Activated naive CD8-positive, alpha-beta T cell treated with anti-CD3 and anti-CD28 coated beads, Interleukin-2, amount 10 ng/mL, durations not matched to agents 7 days and 5 days (primary cell): ENCODE measurements at regions not wholly inside any gene's neighbourhood (a gene's known extent, or its start where the extent isn't known, plus 50 kb on each side); places are given as distances from the start of the nearest gene placed in this dataset.

Experiments used
- ATAC-seq: fragments of 150-1000 bp; cut with Tn5 transposase; one replicate; pipeline ENCODE4 v1.10.0; 2021; ENCODE audit warnings: low read depth, moderate library complexity
- POLR2A ChIA-PET: fragments of 350-600 bp; sonication (Branson Sonifier 250); formaldehyde crosslinking; loops from one replicate; lab custom pipeline; 2021; ENCODE audit warnings: antibody characterized with exemption; lab: Charles Lee
- DNase-seq: peaks from one replicate; pipeline ENCODE4 v3.0.0; 2021
- H3K27ac Mint-ChIP-seq: one replicate; pipeline ENCODE4 v1.8.0; 2022; ENCODE audit warnings: mild to moderate bottlenecking, mixed read lengths
- H3K27me3 Mint-ChIP-seq: one replicate; pipeline ENCODE4 v1.8.0; 2022; ENCODE audit warnings: mild to moderate bottlenecking, moderate library complexity, mixed read lengths
- H3K36me3 Mint-ChIP-seq: one replicate; pipeline ENCODE4 v1.8.0; 2021; ENCODE audit warnings: mild to moderate bottlenecking, mixed read lengths
- H3K4me1 Mint-ChIP-seq: one replicate; pipeline ENCODE4 v1.8.0; 2021; ENCODE audit warnings: mixed read lengths
- H3K4me3 Mint-ChIP-seq: one replicate; pipeline ENCODE4 v1.8.0; 2022; ENCODE audit warnings: mild to moderate bottlenecking, moderate library complexity, mixed read lengths
- H3K9me3 Mint-ChIP-seq: one replicate; pipeline ENCODE4 v1.8.0; 2021; ENCODE audit warnings: mixed read lengths

DNA sequence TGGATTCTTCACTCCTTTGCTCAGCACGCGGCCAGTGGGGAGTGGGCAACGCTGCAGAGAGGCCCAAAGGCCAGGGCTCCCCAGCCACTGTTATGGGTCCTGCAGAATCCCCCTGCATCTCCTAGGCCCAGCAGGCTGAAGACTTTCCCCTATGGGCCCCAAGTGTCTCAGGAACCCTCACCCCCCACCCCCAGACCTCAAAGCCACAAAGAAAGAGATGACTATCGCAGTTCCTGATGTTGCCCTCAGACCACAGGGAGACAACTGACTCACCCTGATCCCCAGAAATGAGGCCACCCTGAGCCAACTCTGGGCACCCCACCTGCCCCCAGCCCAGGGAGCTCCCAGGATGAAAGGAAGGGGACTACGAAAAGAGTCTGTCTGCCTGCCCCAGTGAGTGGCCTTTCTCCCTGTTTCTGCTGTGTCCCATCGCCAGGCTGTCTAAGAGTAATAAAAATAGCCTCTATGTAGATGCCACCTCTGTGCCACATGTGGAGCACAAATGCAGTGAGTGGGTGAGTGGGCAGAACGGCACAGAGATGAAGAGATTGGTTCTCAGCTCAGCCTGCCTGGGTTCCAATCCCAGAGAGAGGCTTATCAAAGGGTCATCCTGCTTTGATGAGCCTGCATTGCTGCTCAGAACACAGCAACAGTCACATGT, 283.0 kb downstream of the UACA start:
- peaks cover 57% of the 10 kb centered on the region for H3K27me3 Mint-ChIP-seq
- peaks cover 9% of the 10 kb centered on the region for H3K36me3 Mint-ChIP-seq
- DNase-seq (peak; percentile 70), ATAC-seq (peak; percentile 67)
- H3K9me3 Mint-ChIP-seq: peaks cover 2% of the 10 kb centered on the region
- peak overlapping the region; percentile 26 for H3K27ac Mint-ChIP-seq
- peak overlapping the region; percentile 59 for H3K4me3 Mint-ChIP-seq
- POLR2A ChIA-PET: interaction anchor here (0.7 to 2.0 kb wide), 10 partner anchors 11 to 1028 kb away, joined by 3 to 12 read pairs (median 5); partner anchors contain the start of gene RPLP1
- peaks cover 44% of the 10 kb centered on the region for H3K4me1 Mint-ChIP-seq

DNA sequence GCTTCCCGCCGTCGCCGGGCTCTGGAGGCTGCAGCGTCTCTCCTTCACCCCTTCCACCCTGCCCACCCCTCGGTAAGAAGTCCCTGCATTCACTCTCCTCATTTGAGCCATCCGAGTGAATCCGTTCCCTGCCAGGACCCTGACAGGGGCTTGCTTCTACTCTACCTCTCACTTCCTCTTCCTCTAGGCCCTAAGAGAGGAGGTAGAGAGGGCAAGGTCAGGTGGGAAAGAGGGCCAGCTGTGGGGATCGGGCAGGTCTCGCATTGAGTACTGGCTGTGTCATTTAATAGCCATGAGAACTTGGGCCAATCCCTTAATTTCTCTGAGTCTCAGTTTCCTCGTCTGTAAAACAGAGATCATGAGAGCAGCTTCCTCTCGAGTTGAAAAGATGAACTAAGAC, 283.6 kb downstream of the UACA start:
- Mint-ChIP-seq H3K36me3 (peaks cover 9% of the 10 kb centered on the region), H3K27ac (peak overlapping the region; percentile 26), H3K27me3 (peaks cover 58% of the 10 kb centered on the region), H3K4me3 (peak overlapping the region; percentile 59), H3K9me3 (peaks cover 2% of the 10 kb centered on the region), H3K4me1 (peaks cover 45% of the 10 kb centered on the region)
- POLR2A ChIA-PET: interaction anchor here (0.7 to 2.0 kb wide), 7 partner anchors 11 to 1027 kb away, joined by 3 to 12 read pairs (median 5); partner anchors contain the start of gene RPLP1
- DNase-seq (no peak), ATAC-seq (peak; percentile 23)

DNA sequence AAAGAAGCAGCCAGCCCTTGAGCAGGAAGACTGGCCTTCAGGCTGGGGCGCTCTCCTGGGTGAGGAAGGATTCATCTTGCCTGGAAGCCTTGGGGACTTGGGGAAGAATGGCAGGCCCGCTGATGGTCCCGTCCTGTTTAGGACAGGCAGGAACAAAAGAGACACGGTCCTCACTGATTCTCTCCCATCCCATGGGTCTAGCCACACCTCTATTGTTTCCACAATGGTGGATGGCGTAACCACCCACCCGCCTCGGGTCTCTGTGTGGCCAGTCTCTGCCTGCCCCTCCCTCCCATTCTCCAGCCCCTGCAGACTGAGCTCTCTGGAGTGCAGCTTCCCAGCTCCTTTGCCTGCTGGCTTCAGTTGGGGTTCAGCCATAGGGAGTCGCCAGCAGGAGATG, 284.3 kb downstream of the UACA start:
- Mint-ChIP-seq H3K9me3 (no peaks in the 10 kb centered on the region), H3K4me3 (peak overlapping the region; percentile 63), H3K36me3 (peaks cover 6% of the 10 kb centered on the region), H3K27ac (peak overlapping the region; percentile 48), H3K4me1 (peaks cover 46% of the 10 kb centered on the region), H3K27me3 (peaks cover 55% of the 10 kb centered on the region)
- DNase-seq: no peak
- POLR2A ChIA-PET: interaction anchor here (1.5 kb wide), 1 partner anchor 383 kb away, joined by 7 read pairs; no protein-coding TSS in a partner anchor
- no peak for ATAC-seq

DNA sequence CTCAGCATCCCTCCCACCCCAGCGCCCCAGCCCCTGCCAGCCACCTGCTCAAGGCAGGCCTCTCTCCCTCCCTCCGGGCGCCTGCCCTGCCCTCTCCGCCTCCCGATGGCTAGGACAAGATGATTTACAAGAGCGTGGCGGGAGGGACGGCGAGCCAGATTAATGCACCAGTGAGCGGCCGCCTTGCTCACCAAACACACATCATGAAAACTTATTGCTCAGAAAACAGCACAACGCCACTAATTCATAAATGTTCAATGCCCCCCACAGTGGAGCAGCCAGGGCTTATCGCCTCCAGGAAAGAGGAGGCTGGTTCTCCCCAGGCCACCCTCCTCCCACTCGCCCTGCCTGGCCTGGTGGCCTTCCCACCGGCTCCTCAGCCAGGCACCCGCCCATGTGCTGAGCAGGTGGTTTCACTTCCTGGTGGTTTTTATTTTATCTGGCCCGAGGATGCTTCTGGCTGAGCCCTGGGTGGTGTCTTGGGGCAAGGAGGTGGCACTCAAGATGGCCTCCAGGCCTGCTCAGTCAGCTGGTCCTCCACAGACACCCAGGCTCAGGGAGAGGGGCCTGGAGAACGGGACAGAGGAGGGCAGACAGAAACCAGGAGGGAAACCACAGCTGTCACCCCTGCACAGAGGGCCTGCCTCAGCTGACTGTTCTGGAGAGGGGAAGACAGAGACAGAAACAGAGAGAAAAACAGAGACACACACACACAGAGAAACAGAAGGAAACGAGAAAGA, 284.9 kb downstream of the UACA start:
- POLR2A ChIA-PET: no interaction called here
- H3K27ac Mint-ChIP-seq: peak overlapping the region; percentile 48
- peaks cover 53% of the 10 kb centered on the region for H3K27me3 Mint-ChIP-seq
- ATAC-seq (no peak), DNase-seq (no peak)
- peaks cover 46% of the 10 kb centered on the region for H3K4me1 Mint-ChIP-seq
- H3K9me3 Mint-ChIP-seq: no peaks in the 10 kb centered on the region
- peaks cover 6% of the 10 kb centered on the region for H3K36me3 Mint-ChIP-seq
- H3K4me3 Mint-ChIP-seq: peak overlapping the region; percentile 63

DNA sequence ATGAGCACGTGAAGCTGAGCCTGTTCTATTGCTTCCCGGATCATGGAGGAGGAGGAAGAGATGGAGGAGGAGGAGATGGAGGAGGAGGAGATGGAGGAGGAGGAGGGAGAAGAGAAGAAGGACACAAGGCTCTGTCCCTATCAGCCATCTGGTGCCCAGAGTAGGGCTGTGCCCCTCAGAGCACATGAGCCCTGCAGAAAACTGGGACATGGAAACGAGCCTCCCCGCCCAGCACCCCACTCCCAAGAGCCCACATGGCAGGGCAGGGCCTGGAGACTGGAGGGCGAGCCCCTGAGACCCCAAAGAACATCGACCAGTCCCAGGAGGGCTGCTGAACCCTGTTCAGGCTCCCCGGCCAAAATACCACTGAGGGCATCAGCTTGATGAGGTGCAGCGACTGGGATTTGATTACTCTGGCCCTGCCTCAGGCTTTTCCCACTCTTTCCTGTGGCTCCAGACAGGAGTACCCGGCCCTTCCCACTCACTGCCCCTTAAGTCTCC, 285.6 kb downstream of the UACA start:
- Mint-ChIP-seq H3K27ac (no peak overlapping the region), H3K4me1 (peaks cover 45% of the 10 kb centered on the region), H3K9me3 (no peaks in the 10 kb centered on the region), H3K36me3 (peaks cover 6% of the 10 kb centered on the region), H3K27me3 (peaks cover 53% of the 10 kb centered on the region), H3K4me3 (no peak overlapping the region)
- no peak for ATAC-seq
- no peak for DNase-seq
- POLR2A ChIA-PET: no interaction called here

DNA sequence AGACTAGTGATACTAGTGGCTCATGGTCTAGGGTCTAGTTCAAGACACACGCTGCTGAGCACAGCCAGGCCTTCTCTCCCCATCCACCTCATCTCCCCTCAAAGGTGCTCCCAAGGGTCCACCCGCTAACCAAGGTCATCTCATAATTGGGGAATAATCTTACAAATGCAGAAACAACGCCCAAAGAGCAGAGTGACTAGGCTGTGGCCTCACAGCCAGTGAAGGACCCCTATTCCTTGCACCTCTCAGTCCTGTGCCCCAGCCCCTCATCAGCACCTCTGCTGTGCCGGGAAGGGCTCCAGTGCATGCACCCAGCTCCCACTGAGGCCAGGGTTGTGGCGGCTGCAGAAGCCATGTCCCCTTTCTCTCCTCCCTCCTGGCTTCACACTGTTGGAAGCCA, 286.9 kb downstream of the UACA start:
- peaks cover 50% of the 10 kb centered on the region for H3K27me3 Mint-ChIP-seq
- peaks cover 41% of the 10 kb centered on the region for H3K4me1 Mint-ChIP-seq
- H3K36me3 Mint-ChIP-seq: no peaks in the 10 kb centered on the region
- H3K9me3 Mint-ChIP-seq: no peaks in the 10 kb centered on the region
- no peak overlapping the region for H3K4me3 Mint-ChIP-seq
- POLR2A ChIA-PET: no interaction called here
- ATAC-seq (no peak), DNase-seq (no peak)
- H3K27ac Mint-ChIP-seq: no peak overlapping the region

DNA sequence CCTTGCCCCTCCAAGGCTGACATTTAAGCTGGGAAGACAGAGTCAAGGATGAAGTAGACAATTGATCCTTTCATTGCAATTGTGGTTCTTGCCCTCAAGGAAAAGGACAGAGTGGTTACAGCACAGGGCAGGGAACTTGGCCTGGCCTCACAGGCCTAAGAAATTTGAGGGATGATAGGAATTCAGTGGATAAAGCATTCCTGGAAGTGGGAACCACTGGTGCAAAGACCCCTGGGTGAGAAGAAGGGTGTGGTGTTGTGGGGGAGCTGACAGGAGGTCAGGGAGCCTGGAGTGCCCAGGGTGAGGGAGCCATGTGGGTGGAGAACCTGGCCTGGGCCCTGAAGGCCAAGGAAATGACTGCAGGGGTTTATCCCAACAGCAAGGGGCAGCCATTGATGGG, 287.4 kb downstream of the UACA start:
- H3K4me3 Mint-ChIP-seq: no peak overlapping the region
- no peaks in the 10 kb centered on the region for H3K9me3 Mint-ChIP-seq
- H3K27ac Mint-ChIP-seq: no peak overlapping the region
- peaks cover 53% of the 10 kb centered on the region for H3K27me3 Mint-ChIP-seq
- DNase-seq: peak; percentile 17
- peaks cover 41% of the 10 kb centered on the region for H3K4me1 Mint-ChIP-seq
- no peaks in the 10 kb centered on the region for H3K36me3 Mint-ChIP-seq
- POLR2A ChIA-PET: interaction anchor here (1.7 kb wide), 1 partner anchor 378 kb away, joined by 4 read pairs; the partner anchor contains the start of gene TLE3
- no peak for ATAC-seq

DNA sequence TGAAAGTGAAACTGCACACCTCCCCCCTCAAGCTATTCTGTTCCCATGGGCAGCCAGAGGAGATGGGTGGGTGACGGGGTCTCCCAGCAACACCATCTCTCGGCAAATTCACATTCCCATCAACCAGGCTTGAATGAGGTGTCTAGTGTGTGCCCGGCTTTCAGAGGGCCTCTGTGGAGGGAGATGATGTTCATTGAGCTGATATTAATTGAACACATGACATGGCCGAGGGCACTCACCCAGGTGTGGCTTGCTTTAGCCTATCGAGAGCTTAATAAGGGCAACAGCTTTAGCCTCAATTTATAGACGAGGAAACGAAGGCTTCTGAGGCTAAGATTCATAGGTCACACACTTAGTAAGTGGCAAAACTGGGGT, 288.0 kb downstream of the UACA start:
- POLR2A ChIA-PET: interaction anchor here (0.9 to 1.7 kb wide), 4 partner anchors 9 to 377 kb away, joined by 3 to 5 read pairs (median 4); partner anchors contain the start of gene TLE3
- H3K4me1 Mint-ChIP-seq: peaks cover 38% of the 10 kb centered on the region
- peak overlapping the region; percentile 71 for H3K4me3 Mint-ChIP-seq
- DNase-seq (no peak), ATAC-seq (no peak)
- H3K9me3 Mint-ChIP-seq: no peaks in the 10 kb centered on the region
- H3K27me3 Mint-ChIP-seq: peaks cover 55% of the 10 kb centered on the region
- H3K27ac Mint-ChIP-seq: no peak overlapping the region
- H3K36me3 Mint-ChIP-seq: no peaks in the 10 kb centered on the region

DNA sequence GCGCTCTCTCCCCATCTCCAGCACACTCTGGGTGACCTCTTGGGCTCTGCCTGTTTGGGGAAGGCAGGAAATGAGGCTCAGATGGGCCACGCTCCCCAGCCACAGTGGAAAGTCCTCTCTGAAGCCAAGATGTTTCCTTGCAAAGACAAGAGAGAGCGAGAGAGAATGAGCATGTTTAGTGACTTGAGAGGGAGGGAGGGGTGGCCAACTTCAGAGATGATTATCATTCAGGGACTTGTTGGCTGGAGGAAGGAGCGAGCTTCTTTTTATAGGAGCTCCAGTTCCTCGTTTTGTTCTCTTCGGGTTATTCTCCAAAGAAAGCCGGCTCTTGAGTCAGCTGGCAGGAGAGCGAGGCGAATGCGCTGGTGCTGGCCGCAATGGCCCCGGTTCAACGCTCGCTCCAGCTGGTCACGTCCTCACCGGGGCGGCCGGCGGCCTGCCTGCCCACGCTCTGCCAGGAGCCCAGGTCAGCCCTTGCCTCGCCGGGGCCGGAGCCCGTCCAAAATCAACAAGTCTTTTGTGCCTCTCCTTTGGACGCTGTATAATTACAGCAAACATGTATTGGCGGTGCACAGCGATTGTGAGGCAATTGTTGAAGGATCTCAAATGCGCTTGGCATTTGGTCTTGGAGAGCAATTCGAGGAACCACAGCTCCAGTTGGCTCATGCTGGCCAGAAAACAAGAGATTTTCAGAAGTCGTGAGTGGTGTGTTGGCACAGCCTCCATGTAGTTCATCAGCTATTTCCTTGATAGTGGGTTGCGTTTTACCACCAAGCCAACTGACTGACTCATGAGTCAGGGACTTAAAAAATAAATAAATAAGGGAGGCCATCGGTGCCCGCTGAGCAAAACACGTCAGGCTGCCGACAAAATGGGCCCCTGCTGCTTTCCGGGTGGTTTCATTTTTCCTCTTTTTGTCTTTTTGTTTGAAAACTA, 288.6 kb downstream of the UACA start:
- H3K27me3 Mint-ChIP-seq: peaks cover 57% of the 10 kb centered on the region
- peak overlapping the region; percentile 54 for H3K27ac Mint-ChIP-seq
- DNase-seq (peak; percentile 37), ATAC-seq (peak; percentile 27)
- H3K36me3 Mint-ChIP-seq: no peaks in the 10 kb centered on the region
- H3K4me3 Mint-ChIP-seq: peak overlapping the region; percentile 71
- H3K9me3 Mint-ChIP-seq: no peaks in the 10 kb centered on the region
- POLR2A ChIA-PET: interaction anchor here (0.9 to 1.7 kb wide), 5 partner anchors 9 to 377 kb away, joined by 3 to 5 read pairs (median 4); partner anchors contain the start of gene TLE3
- H3K4me1 Mint-ChIP-seq: peaks cover 31% of the 10 kb centered on the region

DNA sequence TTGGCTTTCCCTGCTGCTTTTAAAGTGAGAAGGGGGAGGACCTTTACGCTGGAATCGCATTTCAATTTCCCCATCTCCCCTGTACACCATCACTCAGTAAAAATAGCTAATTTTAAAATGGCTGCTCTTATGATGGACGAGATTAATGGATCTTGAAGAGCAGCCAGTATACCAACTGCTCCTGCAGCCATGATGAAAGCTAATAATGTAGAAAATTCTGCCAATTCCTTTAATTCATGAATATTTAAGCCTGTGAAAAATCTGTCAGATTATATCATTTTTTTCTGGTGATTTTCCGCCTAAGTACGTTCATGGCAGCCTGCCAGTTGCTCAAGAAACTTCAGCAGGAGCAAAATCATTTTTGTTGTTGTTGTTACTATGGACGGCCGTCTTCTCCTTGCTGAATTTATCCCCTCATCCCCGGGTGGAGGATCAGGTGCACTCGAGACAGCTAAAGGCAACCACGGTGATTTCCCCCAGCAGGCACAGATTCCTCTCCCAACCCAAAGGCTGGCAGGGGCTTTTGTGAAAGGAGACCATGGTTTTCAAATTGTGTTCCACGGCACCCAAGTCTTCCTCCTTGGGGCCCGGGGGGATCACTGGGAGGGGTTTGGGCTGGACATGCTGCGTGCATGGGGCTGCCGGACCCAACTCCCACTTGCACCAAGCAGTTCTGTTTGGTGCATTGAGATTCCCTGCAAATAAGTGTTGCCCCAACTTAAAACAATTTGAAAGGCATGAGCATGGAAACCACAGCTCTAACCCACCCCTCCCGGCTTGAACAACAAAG, 289.6 kb downstream of the UACA start:
- peaks cover 61% of the 10 kb centered on the region for H3K27me3 Mint-ChIP-seq
- peaks cover 25% of the 10 kb centered on the region for H3K4me1 Mint-ChIP-seq
- no peaks in the 10 kb centered on the region for H3K36me3 Mint-ChIP-seq
- ATAC-seq (no peak), DNase-seq (no peak)
- POLR2A ChIA-PET: interaction anchor here (0.9 kb wide), 1 partner anchor 61 kb away, joined by 3 read pairs; no protein-coding TSS in a partner anchor
- H3K9me3 Mint-ChIP-seq: no peaks in the 10 kb centered on the region
- H3K4me3 Mint-ChIP-seq: no peak overlapping the region
- peak overlapping the region; percentile 54 for H3K27ac Mint-ChIP-seq

DNA sequence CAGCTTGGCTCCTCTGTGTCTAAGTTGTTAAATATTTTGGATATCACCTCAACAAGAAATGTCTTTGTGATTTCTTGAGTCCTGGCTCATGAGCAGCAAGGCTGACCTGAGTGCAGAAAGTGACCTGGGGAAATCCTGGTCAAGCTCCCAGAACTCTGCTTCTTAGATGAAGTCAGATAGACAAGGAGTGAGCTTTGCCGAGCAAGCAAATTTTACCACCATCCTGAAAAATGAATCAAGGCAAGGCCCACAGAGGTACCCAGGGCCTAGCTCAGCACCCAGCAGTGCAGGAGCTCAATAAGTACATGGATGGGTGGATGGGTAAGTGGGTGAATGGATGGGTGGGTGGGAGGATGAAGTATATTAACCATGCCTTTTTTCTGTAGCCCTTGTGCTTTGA, 291.8 kb downstream of the UACA start:
- H3K36me3 Mint-ChIP-seq: no peaks in the 10 kb centered on the region
- ATAC-seq (no peak), DNase-seq (no peak)
- peaks cover 58% of the 10 kb centered on the region for H3K27me3 Mint-ChIP-seq
- POLR2A ChIA-PET: interaction anchor here (1.0 kb wide), 1 partner anchor 15 kb away, joined by 4 read pairs; no protein-coding TSS in a partner anchor
- H3K9me3 Mint-ChIP-seq: no peaks in the 10 kb centered on the region
- H3K4me3 Mint-ChIP-seq: no peak overlapping the region
- peaks cover 23% of the 10 kb centered on the region for H3K4me1 Mint-ChIP-seq
- no peak overlapping the region for H3K27ac Mint-ChIP-seq
